Neuronal stem cell (in vitro differentiated cells): ENCODE measurements at regions not wholly inside any gene's neighbourhood (a gene's known extent, or its start where the extent isn't known, plus 50 kb on each side); places are given as distances from the start of the nearest gene placed in this dataset.
A peak's percentile ranks its signal among the peaks of the same experiment; 100 is the strongest.

Source experiments
- DNase-seq: peaks from one replicate; pipeline ENCODE4 v3.0.0-alpha.2; 2013; ENCODE audit warnings: low spot score
- H2AFZ ChIP-seq: one replicate; pipeline ENCODE4 v1.6.1; 2013; ENCODE audit warnings: mild to moderate bottlenecking, low read length, inconsistent platforms
- H2AK5ac ChIP-seq: 2 replicates; pipeline ENCODE4 v1.6.1; 2013; ENCODE audit warnings: low read depth, mild to moderate bottlenecking, inconsistent platforms, low read length, moderate library complexity, mixed read lengths
- H2BK120ac ChIP-seq: 2 replicates; pipeline ENCODE4 v1.6.1; 2013; ENCODE audit warnings: low read depth, mild to moderate bottlenecking, inconsistent platforms, low read length, moderate library complexity, mixed read lengths
- H2BK12ac ChIP-seq: one replicate; pipeline ENCODE4 v1.6.1; 2013; ENCODE audit warnings: low read length, inconsistent platforms
- H2BK15ac ChIP-seq: 2 replicates; pipeline ENCODE4 v1.6.1; 2013; ENCODE audit warnings: mild to moderate bottlenecking, low read length, inconsistent platforms, mixed read lengths
- H2BK5ac ChIP-seq: one replicate; pipeline ENCODE4 v1.6.1; 2013; ENCODE audit warnings: inconsistent platforms, mild to moderate bottlenecking, low read length, moderate library complexity
- H3K14ac ChIP-seq: one replicate; pipeline ENCODE4 v1.6.1; 2013; ENCODE audit warnings: low read length, inconsistent platforms
- H3K18ac ChIP-seq: 2 replicates; pipeline ENCODE4 v1.6.1; 2013; ENCODE audit warnings: low read length, inconsistent platforms
- H3K23ac ChIP-seq: 2 replicates; pipeline ENCODE4 v1.6.1; 2013; ENCODE audit warnings: low read depth, mild to moderate bottlenecking, mixed read lengths, low read length, inconsistent platforms; ENCODE audit not compliant: poor library complexity
- H3K27ac ChIP-seq: replicated peaks from 3 replicates; pipeline ENCODE4 v1.5.1; 2013; ENCODE audit warnings: low read length, inconsistent platforms
- H3K27me3 ChIP-seq, 3 experiments: 2 replicates each; pipeline ENCODE4 v1.6.1; 2013; ENCODE audit warnings: low read length in 3 of 3, mild to moderate bottlenecking in 2 of 3, inconsistent platforms in 1 of 3, low read depth in 1 of 3, mixed read lengths in 1 of 3, moderate library complexity in 1 of 3; ENCODE audit not compliant: control insufficient read depth in 3 of 3, insufficient read depth in 3 of 3
- H3K36me3 ChIP-seq, 2 donors: replicated peaks in 1 of 2; 2 replicates each; pipeline ENCODE4 v1.6.1; 2013; ENCODE audit warnings: low read length in 2 of 2; ENCODE audit not compliant: control insufficient read depth in 2 of 2, insufficient read depth in 2 of 2
- H3K4ac ChIP-seq: 2 replicates; pipeline ENCODE4 v1.6.1; 2013; ENCODE audit warnings: inconsistent platforms, mild to moderate bottlenecking, low read length, moderate library complexity
- H3K4me1 ChIP-seq, 2 donors: 1 replicate in 1 of 2; 2 replicates in 1 of 2; pipeline ENCODE4 v1.6.1; 2013; ENCODE audit warnings: low read length in 2 of 2, low read depth in 1 of 2; ENCODE audit not compliant: control insufficient read depth in 2 of 2, insufficient read depth in 1 of 2
- H3K4me2 ChIP-seq: one replicate; pipeline ENCODE4 v1.6.1; 2013; ENCODE audit warnings: mild to moderate bottlenecking, low read length, inconsistent platforms; ENCODE audit not compliant: insufficient read depth, poor library complexity, severe bottlenecking
- H3K4me3 ChIP-seq, 2 donors: 2 replicates each; pipeline ENCODE4 v1.5.1; 2013; ENCODE audit warnings: low read length in 2 of 2, mild to moderate bottlenecking in 2 of 2, inconsistent platforms in 1 of 2, moderate library complexity in 1 of 2
- H3K79me1 ChIP-seq: one replicate; pipeline ENCODE4 v1.6.1; 2013; ENCODE audit warnings: low read depth, mild to moderate bottlenecking, inconsistent platforms, low read length, moderate library complexity
- H3K9ac ChIP-seq: one replicate; pipeline ENCODE4 v1.6.1; 2013; ENCODE audit warnings: mild to moderate bottlenecking, low read depth, low read length, inconsistent platforms; ENCODE audit not compliant: poor library complexity
- H3K9me3 ChIP-seq, 2 donors: replicated peaks in 1 of 2; 2 replicates each; pipeline versions ENCODE3 to v1.6.1; 2013; ENCODE audit warnings: low read length in 2 of 2, mild to moderate bottlenecking in 2 of 2, inconsistent platforms in 1 of 2, low read depth in 1 of 2, mixed read lengths in 1 of 2, moderate library complexity in 1 of 2; ENCODE audit not compliant: control insufficient read depth in 2 of 2, insufficient read depth in 1 of 2
- H4K8ac ChIP-seq: one replicate; pipeline ENCODE4 v1.6.1; 2013; ENCODE audit warnings: low read depth, mild to moderate bottlenecking, inconsistent platforms, low read length, moderate library complexity
- H4K91ac ChIP-seq: one replicate; pipeline ENCODE4 v1.6.1; 2013; ENCODE audit warnings: low read length, low read depth, mild to moderate bottlenecking, inconsistent platforms; ENCODE audit not compliant: poor library complexity
- WGBS, 2 donors: extraction: QIAGEN DNeasy Blood & Tissue Kit; methylation state at CpG; one replicate each; pipeline ENCODE4 v1.1.7; 2013; ENCODE audit warnings: missing lambda C conversion rate in 2 of 2, mixed read lengths in 1 of 2; ENCODE audit not compliant: insufficient read length in 2 of 2, insufficient replicate concordance in 1 of 2; ENCODE audit errors: extremely low coverage in 2 of 2; 5-methylcytosine and 5-hydroxymethylcytosine counted together

- Histone ChIP-seq H3K27me3 (no peaks in the 10 kb centered on the region), H3K79me1 (no peaks in the 10 kb centered on the region), H4K8ac (no peak overlapping the region), H3K4me1 (peaks cover 2 to 14% of the 10 kb centered on the region in 2 donors), H3K27ac (no peak overlapping the region), H2BK5ac (no peak overlapping the region), H3K9me3 (peaks cover 3 to 11% of the 10 kb centered on the region in 2 donors), H4K91ac (no peak overlapping the region), H3K23ac (no peak overlapping the region), H3K14ac (no peak overlapping the region), H2AK5ac (no peak overlapping the region), H3K4ac (no peak overlapping the region), H2BK12ac (no peak overlapping the region), H2BK15ac (no peak overlapping the region), H3K4me3 (no peak overlapping the region), H3K18ac (no peak overlapping the region), H3K9ac (no peak overlapping the region), H3K4me2 (no peak overlapping the region), H2AFZ (peak overlapping the region; percentile 47), H2BK120ac (no peak overlapping the region), H3K36me3 (no peaks in the 10 kb centered on the region)
- WGBS, 2 donors: 100% methylated on average over 1 of the region's 5 CpGs
- no peak for DNase-seq
Observed at GRCh38 chr5:142446131-142446959, 121.5 kb upstream of the SPRY4 start.

- no peak for DNase-seq
- peaks cover 3 to 14% of the 10 kb centered on the region in 2 donors for H3K4me1 ChIP-seq
- no CpG with 5 or more reads among the region's 5 CpGs for WGBS, 2 donors
Observed at GRCh38 chr5:142445266-142445665, 120.4 kb upstream of the SPRY4 start.

DNA sequence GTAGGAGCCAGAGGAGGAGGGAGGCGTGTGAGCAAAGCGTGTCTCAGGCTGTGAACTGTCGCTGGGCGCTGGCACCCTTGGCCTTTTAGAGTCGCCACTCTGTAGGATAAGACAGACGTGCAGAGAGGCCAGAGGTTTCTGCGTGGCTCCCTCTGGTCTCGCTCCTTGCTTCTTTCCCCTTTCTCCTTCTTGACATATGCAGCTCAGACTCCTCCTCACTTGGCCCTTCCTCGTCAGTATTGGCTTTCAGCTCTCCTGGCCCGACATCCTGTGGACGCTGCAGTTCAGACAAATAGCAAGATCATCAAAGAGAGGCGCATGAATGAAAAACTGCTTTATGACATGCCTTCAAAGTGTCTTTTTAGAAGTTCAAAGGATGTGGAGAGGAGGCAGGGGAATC, 116.8 kb upstream of the SPRY4 start:
- Histone ChIP-seq H3K27me3 (no peaks in the 10 kb centered on the region), H3K36me3 (no peaks in the 10 kb centered on the region), H3K27ac (no peak overlapping the region), H3K23ac (no peak overlapping the region), H2BK120ac (no peak overlapping the region), H3K4me1 (peaks cover 8 to 15% of the 10 kb centered on the region in 2 donors), H3K4me2 (no peak overlapping the region), H2BK5ac (no peak overlapping the region), H3K79me1 (no peaks in the 10 kb centered on the region), H3K9ac (no peak overlapping the region), H4K91ac (no peak overlapping the region), H3K4ac (no peak overlapping the region), H2BK15ac (no peak overlapping the region), H3K18ac (no peak overlapping the region), H3K14ac (no peak overlapping the region), H2AFZ (peak overlapping the region; percentile 84), H2BK12ac (no peak overlapping the region), H2AK5ac (no peak overlapping the region), H3K4me3 (peak overlapping the region in 1 of 2 donors; percentile 25), H4K8ac (no peak overlapping the region), H3K9me3 (no peaks in the 10 kb centered on the region)
- no peak for DNase-seq
- WGBS, 2 donors: no CpG with 5 or more reads among the region's 12 CpGs

More at GRCh38 chr5:142445266-142445665, 120.4 kb upstream of the SPRY4 start:
- H3K27me3 ChIP-seq: no peaks in the 10 kb centered on the region
- no peak overlapping the region for H2BK12ac ChIP-seq
- H3K4me3 ChIP-seq: no peak overlapping the region
- H3K36me3 ChIP-seq: no peaks in the 10 kb centered on the region
- H3K4me2 ChIP-seq: no peak overlapping the region
- no peak overlapping the region for H2AK5ac ChIP-seq
- no peak overlapping the region for H4K8ac ChIP-seq
- H2AFZ ChIP-seq: no peak overlapping the region
- H3K4ac ChIP-seq: no peak overlapping the region
- no peak overlapping the region for H4K91ac ChIP-seq
- no peaks in the 10 kb centered on the region for H3K79me1 ChIP-seq
- no peak overlapping the region for H3K14ac ChIP-seq
- no peak overlapping the region for H2BK15ac ChIP-seq
- peak overlapping the region; percentile 32 for H3K18ac ChIP-seq
- peaks cover 0 to 4% of the 10 kb centered on the region in 2 donors for H3K9me3 ChIP-seq
- no peak overlapping the region for H3K27ac ChIP-seq
- no peak overlapping the region for H3K9ac ChIP-seq
- H2BK5ac ChIP-seq: no peak overlapping the region
- no peak overlapping the region for H3K23ac ChIP-seq
- H2BK120ac ChIP-seq: no peak overlapping the region

DNA sequence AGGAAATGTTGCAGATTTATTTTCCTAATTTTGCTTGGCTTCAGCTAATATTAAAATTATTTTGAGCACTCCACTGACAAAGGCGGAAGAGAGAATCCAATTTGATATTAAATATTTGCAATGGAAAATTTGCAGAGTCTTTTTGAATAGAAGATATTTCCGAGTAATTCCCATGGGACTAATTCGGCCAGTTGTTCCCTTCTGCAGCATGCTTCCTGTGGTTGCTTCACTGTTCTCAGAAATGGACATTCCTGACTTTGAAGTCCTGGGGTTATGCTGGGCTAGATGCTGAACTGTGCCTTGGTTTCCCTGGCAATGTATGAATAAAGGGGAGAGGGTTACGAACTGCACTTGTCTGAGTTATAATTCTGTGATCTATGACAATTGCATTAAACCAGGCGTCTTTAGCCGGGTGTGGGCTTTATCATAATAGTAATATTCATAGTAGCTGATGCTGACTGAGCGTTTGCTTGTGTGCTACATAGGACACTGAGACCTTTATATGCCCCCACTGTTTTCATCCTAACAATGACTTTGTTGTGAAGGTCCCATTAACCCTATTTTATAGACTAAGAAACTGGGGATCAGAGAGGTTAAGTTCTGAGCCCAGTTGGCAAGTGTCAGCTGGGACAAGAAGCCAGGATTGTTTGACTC, 114.5 kb upstream of the SPRY4 start:
- no peaks in the 10 kb centered on the region for H3K9me3 ChIP-seq
- H3K4me1 ChIP-seq: peaks cover 8 to 10% of the 10 kb centered on the region in 2 donors
- no peak overlapping the region for H2AFZ ChIP-seq
- H3K14ac ChIP-seq: no peak overlapping the region
- H3K4me2 ChIP-seq: no peak overlapping the region
- no peak overlapping the region for H3K4me3 ChIP-seq
- no peak overlapping the region for H2AK5ac ChIP-seq
- no peak for DNase-seq
- H3K79me1 ChIP-seq: no peaks in the 10 kb centered on the region
- H3K27ac ChIP-seq: no peak overlapping the region
- H4K8ac ChIP-seq: no peak overlapping the region
- H2BK120ac ChIP-seq: no peak overlapping the region
- no CpG with 5 or more reads among the region's 7 CpGs for WGBS, 2 donors
- H3K27me3 ChIP-seq: no peaks in the 10 kb centered on the region
- H3K4ac ChIP-seq: no peak overlapping the region
- no peak overlapping the region for H3K23ac ChIP-seq
- no peak overlapping the region for H3K9ac ChIP-seq
- H2BK5ac ChIP-seq: no peak overlapping the region
- no peak overlapping the region for H2BK15ac ChIP-seq
- H3K36me3 ChIP-seq: no peaks in the 10 kb centered on the region
- no peak overlapping the region for H3K18ac ChIP-seq
- no peak overlapping the region for H4K91ac ChIP-seq
- H2BK12ac ChIP-seq: no peak overlapping the region
